ENCODE measurements at regions not wholly inside any gene's neighbourhood (a gene's known extent, or its start where the extent isn't known, plus 50 kb on each side); places are given as distances from the start of the nearest gene placed in this dataset.
"Not testable (repeated sequence)": the region's sequence is repeated elsewhere in the genome, so short reads cannot be mapped to it uniquely, and the experiment has no call there.

DNA sequence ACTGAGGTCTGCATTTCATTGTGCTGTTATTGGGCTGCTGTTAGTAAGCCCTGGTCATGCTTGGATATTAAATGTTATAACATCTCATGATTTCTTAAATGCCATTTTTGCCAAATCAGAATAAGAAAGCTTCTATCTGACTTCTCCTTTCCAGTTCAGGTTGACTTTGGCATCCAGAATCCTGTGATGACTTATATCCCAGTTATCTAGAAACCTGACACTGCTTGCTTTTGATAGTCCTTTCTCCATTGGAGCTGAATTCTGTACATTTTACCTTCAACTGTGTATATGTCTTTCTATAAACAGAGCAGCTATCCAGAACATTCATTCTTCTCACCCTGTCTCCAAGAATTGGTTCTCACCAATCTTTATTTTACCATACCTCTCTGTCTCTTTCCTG, 257.7 kb upstream of the GNPDA2 start:
- DNase-seq, result no peak
- H3K27ac ChIP-seq, result no peak overlapping the region
- TF ChIP-seq CTCF (IDR thresholded peaks at IDR 0.05; ENCODE audit: low read depth, low read length, missing control alignments), result no peak
- no peak overlapping the region for H3K4me3 ChIP-seq (ENCODE audit: low read depth, low read length)
- H3K27me3 ChIP-seq (replicated peaks), result no peaks in the 10 kb centered on the region
- in situ Hi-C loops (cut with HindIII; ENCODE audit: low pct_ligation_motif_present, low sequenced_read_pairs), result no loop called here
- H3K36me3 ChIP-seq (replicated peaks), result no peaks in the 10 kb centered on the region

GRCh38 chr4:44983083-44983482, 256.7 kb upstream of the GNPDA2 start:
- H3K27ac ChIP-seq, result no peak overlapping the region
- TF ChIP-seq CTCF (IDR thresholded peaks at IDR 0.05; ENCODE audit: low read depth, low read length, missing control alignments), result no peak

DNA sequence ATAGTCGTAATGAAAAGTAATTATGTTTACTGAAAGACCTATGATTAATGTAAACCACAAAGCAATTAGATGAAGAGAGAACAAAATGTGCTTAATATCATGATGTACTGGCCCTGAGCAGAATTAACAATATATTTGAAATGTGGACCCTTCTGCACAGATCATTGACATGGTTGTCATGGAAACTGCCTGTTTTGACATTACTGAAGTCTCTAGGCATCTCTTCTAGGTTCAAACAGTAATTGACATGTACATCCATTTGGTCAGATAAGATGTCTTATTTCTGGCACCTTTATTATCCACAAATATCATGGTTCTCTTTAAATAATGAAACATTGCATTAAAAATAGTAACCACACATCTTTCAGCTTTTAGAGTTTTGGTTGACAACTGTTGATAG, 251.7 kb upstream of the GNPDA2 start:
- Histone ChIP-seq H3K27me3 (replicated peaks) (no peaks in the 10 kb centered on the region), H3K27ac (no peak overlapping the region), H3K36me3 (replicated peaks) (no peaks in the 10 kb centered on the region), H3K4me3 (ENCODE audit: low read depth, low read length) (no peak overlapping the region)
- DNase-seq, result no peak
- TF ChIP-seq CTCF (IDR thresholded peaks at IDR 0.05; ENCODE audit: low read depth, low read length, missing control alignments), result no peak
- in situ Hi-C loops (cut with HindIII; ENCODE audit: low pct_ligation_motif_present, low sequenced_read_pairs), result no loop called here

More at GRCh38 chr4:44983083-44983482, 256.7 kb upstream of the GNPDA2 start:
- no peak overlapping the region for H3K4me3 ChIP-seq (ENCODE audit: low read depth, low read length)
- in situ Hi-C loops (cut with HindIII; ENCODE audit: low pct_ligation_motif_present, low sequenced_read_pairs), result no loop called here
- no peaks in the 10 kb centered on the region for H3K36me3 ChIP-seq (replicated peaks)
- no peak for DNase-seq
- no peaks in the 10 kb centered on the region for H3K27me3 ChIP-seq (replicated peaks)

DNA sequence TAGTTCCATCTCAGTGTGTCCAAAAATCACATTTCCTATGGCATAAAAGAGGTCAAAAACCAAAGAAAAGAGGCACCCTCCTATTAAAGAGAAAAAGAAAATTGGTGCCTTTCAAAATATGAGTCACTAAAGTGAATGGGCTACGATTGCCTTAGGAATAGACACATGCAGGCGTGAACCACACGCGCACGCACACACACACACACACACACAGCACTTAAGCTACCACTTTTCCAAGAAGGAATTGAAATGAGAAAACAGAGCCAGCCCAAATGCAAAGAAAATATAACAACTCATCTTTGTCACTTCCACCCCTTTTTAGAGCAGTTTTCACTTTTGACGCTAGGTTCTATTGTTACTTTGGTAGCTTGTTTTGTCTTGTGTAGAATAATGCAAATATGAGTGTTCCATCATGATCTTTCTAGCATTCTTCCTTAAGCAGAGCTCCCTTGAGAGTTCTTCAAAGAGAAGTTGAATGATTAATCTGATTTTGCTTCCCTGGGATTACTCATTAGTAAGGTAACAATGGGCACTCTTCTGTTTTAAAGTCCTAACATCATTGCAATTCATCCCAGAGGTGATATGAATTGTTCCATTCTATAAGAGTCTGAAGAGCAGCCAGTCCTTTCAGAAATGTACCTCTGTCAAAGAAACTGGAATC, 239.2 kb upstream of the GNPDA2 start:
- no peak for TF ChIP-seq CTCF (IDR thresholded peaks at IDR 0.05; ENCODE audit: low read depth, low read length, missing control alignments)
- H3K36me3 ChIP-seq (replicated peaks), result no peaks in the 10 kb centered on the region
- in situ Hi-C loops (cut with HindIII; ENCODE audit: low pct_ligation_motif_present, low sequenced_read_pairs), result no loop called here
- no peak overlapping the region for H3K27ac ChIP-seq
- no peaks in the 10 kb centered on the region for H3K27me3 ChIP-seq (replicated peaks)
- no peak overlapping the region for H3K4me3 ChIP-seq (ENCODE audit: low read depth, low read length)
- DNase-seq, result no peak

GRCh38 chr4:44964086-44964485, 237.7 kb upstream of the GNPDA2 start:
- H3K27ac ChIP-seq; H3K27me3 ChIP-seq (replicated peaks); DNase-seq; in situ Hi-C loops (cut with HindIII; ENCODE audit: low pct_ligation_motif_present, low sequenced_read_pairs); H3K36me3 ChIP-seq (replicated peaks); H3K4me3 ChIP-seq (ENCODE audit: low read depth, low read length): not testable (repeated sequence)

GRCh38 chr4:44961001-44961755, 234.8 kb upstream of the GNPDA2 start:
- Histone ChIP-seq H3K4me3 (ENCODE audit: low read depth, low read length) (no peak overlapping the region), H3K36me3 (replicated peaks) (no peaks in the 10 kb centered on the region), H3K27me3 (replicated peaks) (no peaks in the 10 kb centered on the region), H3K27ac (no peak overlapping the region)
- TF ChIP-seq CTCF (IDR thresholded peaks at IDR 0.05; ENCODE audit: low read depth, low read length, missing control alignments), result no peak
- DNase-seq, result no peak
- in situ Hi-C loops (cut with HindIII; ENCODE audit: low pct_ligation_motif_present, low sequenced_read_pairs), result no loop called here

All from brain microvascular endothelial cell (primary cell).